Astrocyte (in vitro differentiated cells and primary cell): ENCODE measurements at regions not wholly inside any gene's neighbourhood (a gene's known extent, or its start where the extent isn't known, plus 50 kb on each side); places are given as distances from the start of the nearest gene placed in this dataset.

Experiments
- EZH2 ChIP-seq: IDR thresholded peaks from 2 replicates; pipeline ENCODE4 v1.6.1; 2012; ENCODE audit warnings: mild to moderate bottlenecking, low read length, inconsistent platforms; ENCODE audit not compliant: insufficient read depth
- TF ChIP-seq, protein P1 (sequence below): IDR thresholded peaks from 2 replicates; pipeline ENCODE4 v1.5.1; 2011; ENCODE audit warnings: low read depth, mild to moderate bottlenecking, inconsistent platforms, low read length, moderate library complexity; ENCODE audit not compliant: insufficient read depth

DNA sequence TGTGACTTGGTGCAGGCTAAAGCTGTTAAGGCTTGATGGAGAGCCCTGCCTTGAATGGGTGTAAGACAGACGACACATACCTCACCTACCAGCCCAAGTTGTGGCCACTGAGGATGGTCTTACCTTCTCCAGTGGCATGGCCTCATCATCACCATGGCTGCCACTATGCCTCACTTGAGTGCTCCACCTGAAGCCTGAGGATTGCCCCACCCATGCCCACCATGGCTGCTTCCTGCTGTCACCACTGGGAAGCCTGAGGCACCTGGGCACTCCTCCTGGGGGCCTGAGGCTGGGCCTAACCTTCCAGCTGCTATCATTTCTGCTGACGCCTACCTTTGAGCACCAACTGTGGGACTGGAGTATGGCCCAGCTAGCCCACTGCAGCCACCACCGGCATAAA is 1605.7 kb upstream of the FLRT2 start:
- TF ChIP-seq, protein P1, sequence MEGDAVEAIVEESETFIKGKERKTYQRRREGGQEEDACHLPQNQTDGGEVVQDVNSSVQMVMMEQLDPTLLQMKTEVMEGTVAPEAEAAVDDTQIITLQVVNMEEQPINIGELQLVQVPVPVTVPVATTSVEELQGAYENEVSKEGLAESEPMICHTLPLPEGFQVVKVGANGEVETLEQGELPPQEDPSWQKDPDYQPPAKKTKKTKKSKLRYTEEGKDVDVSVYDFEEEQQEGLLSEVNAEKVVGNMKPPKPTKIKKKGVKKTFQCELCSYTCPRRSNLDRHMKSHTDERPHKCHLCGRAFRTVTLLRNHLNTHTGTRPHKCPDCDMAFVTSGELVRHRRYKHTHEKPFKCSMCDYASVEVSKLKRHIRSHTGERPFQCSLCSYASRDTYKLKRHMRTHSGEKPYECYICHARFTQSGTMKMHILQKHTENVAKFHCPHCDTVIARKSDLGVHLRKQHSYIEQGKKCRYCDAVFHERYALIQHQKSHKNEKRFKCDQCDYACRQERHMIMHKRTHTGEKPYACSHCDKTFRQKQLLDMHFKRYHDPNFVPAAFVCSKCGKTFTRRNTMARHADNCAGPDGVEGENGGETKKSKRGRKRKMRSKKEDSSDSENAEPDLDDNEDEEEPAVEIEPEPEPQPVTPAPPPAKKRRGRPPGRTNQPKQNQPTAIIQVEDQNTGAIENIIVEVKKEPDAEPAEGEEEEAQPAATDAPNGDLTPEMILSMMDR = no peak
- TF ChIP-seq EZH2 = no peak
